GM21390 (cell line): ENCODE measurements at regions not wholly inside any gene's neighbourhood (a gene's known extent, or its start where the extent isn't known, plus 50 kb on each side); places are given as distances from the start of the nearest gene placed in this dataset.

Experiments
- ATAC-seq: cut with Tn5 transposase; IDR thresholded peaks from one replicate; pipeline ENCODE4 v1.9.1; 2021; ENCODE audit not compliant: unreplicated experiment

DNA sequence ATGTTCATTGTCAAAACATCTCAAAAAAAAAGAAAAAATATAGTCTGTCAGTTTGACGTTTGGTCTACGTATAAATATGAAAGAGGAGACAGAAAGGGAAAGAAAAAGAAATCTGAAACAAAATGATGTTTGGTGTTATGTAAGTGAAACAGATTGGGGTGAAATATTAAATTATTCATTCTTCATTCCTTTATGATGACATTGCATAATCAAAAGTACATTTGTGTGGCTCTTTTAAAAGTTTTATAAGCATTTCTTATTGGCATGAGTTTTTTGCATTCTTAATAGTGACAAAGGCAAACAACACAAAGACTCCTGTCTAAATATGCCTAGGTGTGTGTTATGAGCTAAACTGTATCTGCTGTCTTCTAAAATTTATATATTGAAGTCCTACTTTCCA is 232.6 kb downstream of the EFNB2 start:
- ATAC-seq: no peak

DNA sequence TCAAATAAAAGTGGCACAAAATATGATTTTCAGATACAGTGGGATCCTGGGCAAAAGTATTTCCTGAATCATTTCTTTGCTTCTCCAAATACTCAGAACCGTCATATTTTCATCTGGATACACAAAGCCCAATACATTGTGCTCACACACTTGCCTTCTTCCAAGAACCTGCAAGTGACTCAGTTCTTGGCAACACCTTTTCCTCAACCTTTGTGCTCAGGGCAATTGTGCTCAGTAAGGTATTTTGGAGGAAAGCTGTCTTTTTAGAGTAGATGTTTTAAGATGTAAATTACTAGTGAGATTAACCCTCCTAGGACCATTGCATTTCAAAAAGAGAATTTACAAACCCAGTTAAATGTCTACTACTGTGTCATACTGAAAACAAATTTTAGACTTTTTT is 233.5 kb downstream of the EFNB2 start:
- no peak for ATAC-seq

DNA sequence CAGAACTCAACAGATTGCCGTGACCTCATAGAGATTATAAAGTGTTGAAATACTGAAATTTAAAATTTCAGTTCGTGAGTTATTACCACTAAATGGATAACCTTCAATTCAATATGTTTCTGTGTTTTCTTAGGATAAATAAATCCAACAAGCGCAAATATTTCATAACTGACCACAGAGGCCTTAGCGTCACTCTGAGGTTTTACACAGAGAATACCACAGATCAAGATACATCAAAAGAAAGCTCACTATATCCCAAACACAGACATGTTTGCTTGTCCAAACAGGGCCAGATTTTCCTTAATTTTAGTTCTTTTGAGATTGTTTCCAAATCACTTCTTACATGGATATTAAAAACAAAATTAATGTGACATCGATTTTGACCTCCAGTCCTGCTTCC is 235.8 kb downstream of the EFNB2 start:
- ATAC-seq: no peak

- no peak for ATAC-seq
Measured at GRCh38 chr13:106297283-106297682, 238.2 kb downstream of the EFNB2 start.

DNA sequence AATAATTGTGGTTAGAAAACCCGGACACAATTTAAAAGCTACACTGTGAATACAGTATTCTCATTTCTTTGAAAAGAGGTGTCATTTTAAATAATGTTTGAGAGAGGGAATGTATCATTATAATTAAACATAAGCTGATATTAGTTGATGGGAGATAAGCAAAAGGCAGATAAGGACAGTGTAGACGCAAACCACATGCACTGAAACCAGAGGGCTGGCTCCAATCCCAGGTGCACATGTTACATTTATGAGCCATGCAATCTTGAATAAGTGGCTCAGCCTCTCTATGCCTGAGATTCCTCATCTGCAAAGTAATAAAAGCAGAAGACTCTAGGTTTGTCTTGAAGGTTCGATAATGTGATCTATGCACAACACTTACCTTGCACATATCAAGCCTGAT is 238.7 kb downstream of the EFNB2 start:
- ATAC-seq: no peak

DNA sequence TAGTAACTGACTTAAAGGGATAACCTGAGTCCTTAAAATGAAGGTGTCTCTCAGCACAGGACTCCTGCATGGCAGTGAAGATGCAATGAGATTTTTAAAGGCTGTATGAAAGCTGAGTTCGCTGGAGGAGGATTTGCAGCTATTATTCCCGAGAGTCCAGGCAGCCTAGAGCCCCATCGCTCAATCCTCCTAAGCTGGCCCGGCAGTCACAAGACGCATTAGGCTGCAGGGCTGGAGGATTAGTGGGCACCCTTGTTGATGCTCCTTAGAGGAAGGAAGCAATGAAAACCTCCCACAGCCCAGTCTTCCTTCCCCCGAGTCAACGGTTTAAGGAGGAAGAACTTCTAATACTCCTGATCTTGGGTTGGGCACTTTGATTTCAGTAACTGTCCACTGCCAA is 239.5 kb downstream of the EFNB2 start:
- ATAC-seq: no peak

GRCh38 chr13:106291006-106291405 is 244.5 kb downstream of the EFNB2 start:
- no peak for ATAC-seq

DNA sequence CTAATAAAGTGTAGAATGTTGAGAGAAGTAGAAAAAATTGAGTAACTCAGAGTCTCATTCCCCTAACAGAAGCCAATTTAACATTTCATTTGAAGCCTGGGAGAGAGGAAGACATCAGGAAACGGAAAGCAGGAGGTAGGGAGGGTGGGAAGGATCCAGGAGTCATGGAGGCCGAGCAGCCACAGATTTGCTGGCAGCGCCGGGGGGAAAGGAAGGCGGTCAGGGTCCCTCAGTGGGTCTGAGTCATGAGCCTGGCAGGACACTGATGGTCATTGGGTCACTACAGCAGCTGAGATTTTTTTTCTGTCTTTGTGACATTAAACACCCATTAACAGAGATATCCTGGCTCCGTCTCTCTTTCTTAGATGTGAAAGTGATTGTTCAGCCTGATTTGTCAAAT is 248.1 kb downstream of the EFNB2 start:
- no peak for ATAC-seq

- ATAC-seq: no peak
Measured at GRCh38 chr13:106286811-106287210, 248.7 kb downstream of the EFNB2 start.

DNA sequence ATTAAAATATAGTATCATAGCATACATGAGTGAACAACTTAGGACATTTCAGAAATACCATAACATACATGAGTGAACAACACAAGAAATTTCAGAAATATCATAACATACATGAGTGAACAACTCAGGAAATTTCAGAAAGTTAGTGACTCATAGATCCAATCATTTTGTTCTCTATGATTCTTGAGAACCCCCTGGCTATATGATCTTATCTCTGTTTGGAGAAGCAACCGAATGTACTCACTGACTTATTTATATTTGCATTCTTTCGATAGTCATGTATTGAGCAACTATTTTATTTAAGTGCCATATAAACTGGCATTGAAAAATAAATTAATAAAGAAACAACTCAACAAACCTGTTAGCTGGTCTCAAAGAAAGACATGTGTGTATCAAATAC is 251.1 kb downstream of the EFNB2 start:
- no peak for ATAC-seq

DNA sequence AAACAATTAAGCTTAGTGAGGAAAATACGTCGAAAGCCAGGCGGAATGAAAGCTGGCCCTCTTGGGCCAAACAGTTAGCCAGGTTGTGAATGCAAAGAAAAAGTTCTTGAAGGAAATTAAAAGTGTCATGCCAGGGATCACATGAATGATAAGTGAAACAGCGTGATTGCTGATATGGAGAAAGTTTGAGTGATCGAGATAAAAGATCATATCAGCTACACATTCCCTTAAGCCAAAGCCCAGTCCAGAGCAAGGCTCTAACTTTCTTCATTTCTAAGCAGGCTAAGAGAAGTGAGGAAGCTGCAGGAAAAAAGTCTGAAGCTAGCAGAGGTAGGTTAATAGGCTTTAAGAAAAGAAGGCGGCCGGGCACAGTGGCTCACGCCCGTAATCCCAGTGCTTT is 254.0 kb downstream of the EFNB2 start:
- no peak for ATAC-seq

DNA sequence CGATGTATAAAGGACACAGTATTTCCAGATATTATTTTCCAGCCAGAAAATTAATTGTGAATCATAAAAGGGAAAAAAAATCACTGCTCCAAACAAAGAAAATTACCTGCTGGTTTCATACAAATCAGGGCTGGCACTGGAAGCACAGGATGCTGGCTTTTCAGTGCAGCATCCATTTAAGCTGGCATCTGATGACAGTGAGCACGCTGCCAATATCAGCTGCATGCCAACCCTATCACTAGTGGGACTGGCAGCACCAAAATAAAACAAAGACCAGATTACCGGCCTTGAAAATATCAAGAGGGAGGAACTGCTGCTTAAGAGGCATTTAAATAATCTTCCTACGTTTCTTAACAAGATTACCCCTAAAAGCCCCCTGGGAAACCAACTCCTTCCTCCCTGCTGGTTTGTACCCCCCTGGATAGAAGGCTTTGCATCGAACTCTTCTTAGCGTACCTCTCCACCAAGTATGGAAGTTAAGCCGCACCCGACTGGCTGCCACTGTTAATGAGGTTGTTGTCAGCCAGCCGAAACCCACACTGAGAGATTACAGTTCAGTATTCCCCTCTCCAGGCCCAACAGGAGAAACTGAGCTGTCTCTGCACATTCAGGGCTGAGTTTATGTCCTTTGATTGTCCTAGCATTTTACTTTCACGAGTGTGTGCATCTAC is 257.8 kb downstream of the EFNB2 start:
- no peak for ATAC-seq

- ATAC-seq: no peak
Measured at GRCh38 chr13:106276876-106277275, 258.6 kb downstream of the EFNB2 start.

DNA sequence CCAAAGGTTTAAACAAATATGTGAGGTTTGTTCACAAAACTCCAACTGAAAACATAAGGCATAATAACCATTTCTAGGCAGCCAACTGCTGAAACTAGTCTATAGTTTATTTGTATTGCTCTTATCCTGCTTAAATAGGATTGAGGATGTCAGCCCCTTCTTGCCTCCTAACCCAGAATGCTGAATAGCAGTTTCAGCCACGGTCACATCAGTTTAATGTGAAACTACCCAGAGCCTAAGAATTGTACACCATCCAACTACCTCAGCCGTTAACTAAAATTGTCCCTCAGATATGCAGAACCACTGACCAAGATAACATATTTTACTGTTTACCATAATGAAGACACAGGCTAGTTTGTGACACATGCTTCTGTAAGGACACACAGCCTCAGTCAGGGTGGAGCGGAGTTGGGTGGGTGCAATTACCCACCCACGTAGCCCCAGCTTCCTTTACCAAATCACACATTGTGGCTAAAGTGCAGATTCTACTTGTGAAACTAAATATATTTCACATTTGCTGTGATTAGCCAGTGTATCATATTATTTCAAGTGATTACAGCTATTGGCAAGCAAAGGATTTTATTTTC is 259.9 kb downstream of the EFNB2 start:
- ATAC-seq: no peak

DNA sequence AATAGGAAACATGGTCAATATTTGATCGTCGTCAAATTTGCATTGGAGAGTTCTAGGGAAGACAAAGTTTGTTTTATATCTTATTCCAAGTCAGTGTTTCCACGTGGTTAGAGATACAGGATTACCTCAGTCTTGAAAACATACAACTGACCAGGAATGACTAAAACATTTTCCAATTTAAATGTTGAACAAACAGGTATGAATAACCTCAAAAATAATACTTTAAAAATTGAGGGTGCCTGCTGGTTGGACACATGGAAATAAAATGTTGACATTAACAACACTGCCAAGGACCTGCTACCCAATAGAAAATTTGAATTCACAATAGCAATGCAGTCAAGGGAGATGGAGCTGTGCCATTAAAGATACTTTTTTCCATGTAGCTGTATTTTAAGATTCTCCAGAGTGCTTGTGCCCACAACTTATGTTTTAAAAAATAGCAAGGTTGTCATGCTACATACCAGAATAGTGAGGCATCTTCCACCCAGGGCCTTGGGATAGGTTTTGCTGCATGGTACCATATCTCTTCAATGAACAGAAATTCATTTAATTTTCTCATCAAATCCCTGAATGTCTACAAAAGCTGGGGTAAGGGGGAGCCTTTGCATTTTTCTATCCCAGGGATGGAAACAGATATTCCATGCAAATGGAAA is 260.8 kb downstream of the EFNB2 start:
- ATAC-seq: no peak

- ATAC-seq: no peak
Measured at GRCh38 chr13:106263801-106264200, 271.7 kb downstream of the EFNB2 start.

GRCh38 chr13:106262886-106263285 is 272.6 kb downstream of the EFNB2 start:
- no peak for ATAC-seq

- ATAC-seq: no peak
Measured at GRCh38 chr13:106261450-106261849, 274.0 kb downstream of the EFNB2 start.

DNA sequence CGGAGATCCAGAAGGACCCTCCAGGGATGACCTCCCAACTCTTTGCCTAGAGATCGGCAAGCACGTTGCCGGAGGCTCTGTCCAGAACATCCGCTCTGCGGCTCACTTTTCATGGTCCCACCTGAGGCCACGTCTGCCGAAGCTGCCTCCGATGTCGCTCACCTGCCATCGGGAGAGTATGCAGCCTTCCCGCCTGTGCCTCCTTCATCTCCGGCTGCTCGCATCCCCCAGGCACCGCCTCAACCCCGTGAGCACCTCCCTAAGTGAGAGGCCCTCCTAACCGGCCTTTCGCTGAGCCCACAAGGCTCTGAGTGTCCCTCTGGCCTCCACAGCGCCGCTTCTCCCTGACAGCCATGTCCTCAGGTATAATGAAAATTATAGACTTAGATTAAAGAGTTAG is 275.1 kb downstream of the EFNB2 start:
- no peak for ATAC-seq

GRCh38 chr13:106259928-106260327 is 275.5 kb downstream of the EFNB2 start:
- no peak for ATAC-seq

GRCh38 chr13:106246666-106247188 is 288.7 kb downstream of the EFNB2 start:
- no peak for ATAC-seq

DNA sequence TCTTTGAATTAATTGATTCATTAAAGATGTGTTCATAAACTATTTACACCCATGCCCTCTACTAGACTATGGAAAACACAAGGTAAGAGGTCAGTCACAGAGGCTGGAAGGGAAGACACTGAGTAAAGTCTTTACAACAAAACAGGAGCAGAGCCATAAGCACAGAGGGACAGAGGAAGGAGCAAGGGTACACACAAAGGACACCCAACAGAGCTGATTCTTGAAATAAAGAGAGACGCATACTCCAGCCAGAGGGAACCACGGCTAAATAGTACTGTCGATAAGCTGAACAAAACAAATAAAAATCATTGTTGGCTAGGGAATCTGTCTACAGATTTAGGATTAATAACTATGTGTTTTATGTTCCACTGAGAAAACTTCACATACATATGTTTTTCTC is 289.2 kb downstream of the EFNB2 start:
- no peak for ATAC-seq
